Muscle of arm (tissue), 1 donor: ENCODE measurements at regions not wholly inside any gene's neighbourhood (a gene's known extent, or its start where the extent isn't known, plus 50 kb on each side); places are given as distances from the start of the nearest gene placed in this dataset.
A peak's percentile ranks its signal among the peaks of the same experiment; 100 is the strongest.
"Not testable (repeated sequence)": the region's sequence is repeated elsewhere in the genome, so short reads cannot be mapped to it uniquely, and the experiment has no call there.

Experiments used
- DNase-seq: peaks from one replicate; pipeline ENCODE4 v3.0.0-alpha.2; 2013

GRCh38 chr21:27517177-27517576 lies 550.3 kb upstream of the ADAMTS5 start:
- not testable (repeated sequence) for DNase-seq

- DNase-seq = no peak
Measured at GRCh38 chr21:27515676-27516075, 548.8 kb upstream of the ADAMTS5 start.

GRCh38 chr21:27513825-27514224 lies 546.9 kb upstream of the ADAMTS5 start:
- no peak for DNase-seq

GRCh38 chr21:27513016-27513415 lies 546.1 kb upstream of the ADAMTS5 start:
- DNase-seq = no peak

- DNase-seq = no peak
Measured at GRCh38 chr21:27511233-27511632, 544.3 kb upstream of the ADAMTS5 start.

GRCh38 chr21:27507695-27508094 lies 540.8 kb upstream of the ADAMTS5 start:
- no peak for DNase-seq

- no peak for DNase-seq
Measured at GRCh38 chr21:27505516-27505915, 538.6 kb upstream of the ADAMTS5 start.

- DNase-seq = no peak
Measured at GRCh38 chr21:27502801-27503200, 535.9 kb upstream of the ADAMTS5 start.

GRCh38 chr21:27498025-27498424 lies 531.1 kb upstream of the ADAMTS5 start:
- DNase-seq = no peak

- DNase-seq = no peak
Measured at GRCh38 chr21:27495836-27496235, 528.9 kb upstream of the ADAMTS5 start.

- DNase-seq = peak; percentile 29
Measured at GRCh38 chr21:27493542-27493941, 526.7 kb upstream of the ADAMTS5 start.

- DNase-seq = no peak
Measured at GRCh38 chr21:27487676-27488075, 520.8 kb upstream of the ADAMTS5 start.

- DNase-seq = no peak
Measured at GRCh38 chr21:27480841-27481261, 514.0 kb upstream of the ADAMTS5 start.

- no peak for DNase-seq
Measured at GRCh38 chr21:27477296-27477695, 510.4 kb upstream of the ADAMTS5 start.

GRCh38 chr21:27476696-27477095 lies 509.8 kb upstream of the ADAMTS5 start:
- DNase-seq = no peak

- no peak for DNase-seq
Measured at GRCh38 chr21:27475363-27475955, 508.6 kb upstream of the ADAMTS5 start.

GRCh38 chr21:27467366-27467765 lies 500.5 kb upstream of the ADAMTS5 start:
- DNase-seq = no peak

- DNase-seq = no peak
Measured at GRCh38 chr21:27466140-27466539, 499.3 kb upstream of the ADAMTS5 start.

- no peak for DNase-seq
Measured at GRCh38 chr21:27464648-27465047, 497.8 kb upstream of the ADAMTS5 start.

- DNase-seq = no peak
Measured at GRCh38 chr21:27462726-27463125, 495.8 kb upstream of the ADAMTS5 start.

- DNase-seq = no peak
Measured at GRCh38 chr21:27454234-27454633, 487.3 kb upstream of the ADAMTS5 start.

- DNase-seq = no peak
Measured at GRCh38 chr21:27451116-27451515, 484.2 kb upstream of the ADAMTS5 start.

- DNase-seq = no peak
Measured at GRCh38 chr21:27450216-27450615, 483.3 kb upstream of the ADAMTS5 start.

- no peak for DNase-seq
Measured at GRCh38 chr21:27448960-27449359, 482.1 kb upstream of the ADAMTS5 start.

- no peak for DNase-seq
Measured at GRCh38 chr21:27447843-27448242, 481.0 kb upstream of the ADAMTS5 start.
